HG02610 (cell line): ENCODE measurements at regions not wholly inside any gene's neighbourhood (a gene's known extent, or its start where the extent isn't known, plus 50 kb on each side); places are given as distances from the start of the nearest gene placed in this dataset.

Source experiments
- ATAC-seq: cut with Tn5 transposase; IDR thresholded peaks from one replicate; pipeline ENCODE4 v1.9.1; 2021; ENCODE audit warnings: mild to moderate bottlenecking, moderate library complexity; ENCODE audit not compliant: unreplicated experiment

DNA sequence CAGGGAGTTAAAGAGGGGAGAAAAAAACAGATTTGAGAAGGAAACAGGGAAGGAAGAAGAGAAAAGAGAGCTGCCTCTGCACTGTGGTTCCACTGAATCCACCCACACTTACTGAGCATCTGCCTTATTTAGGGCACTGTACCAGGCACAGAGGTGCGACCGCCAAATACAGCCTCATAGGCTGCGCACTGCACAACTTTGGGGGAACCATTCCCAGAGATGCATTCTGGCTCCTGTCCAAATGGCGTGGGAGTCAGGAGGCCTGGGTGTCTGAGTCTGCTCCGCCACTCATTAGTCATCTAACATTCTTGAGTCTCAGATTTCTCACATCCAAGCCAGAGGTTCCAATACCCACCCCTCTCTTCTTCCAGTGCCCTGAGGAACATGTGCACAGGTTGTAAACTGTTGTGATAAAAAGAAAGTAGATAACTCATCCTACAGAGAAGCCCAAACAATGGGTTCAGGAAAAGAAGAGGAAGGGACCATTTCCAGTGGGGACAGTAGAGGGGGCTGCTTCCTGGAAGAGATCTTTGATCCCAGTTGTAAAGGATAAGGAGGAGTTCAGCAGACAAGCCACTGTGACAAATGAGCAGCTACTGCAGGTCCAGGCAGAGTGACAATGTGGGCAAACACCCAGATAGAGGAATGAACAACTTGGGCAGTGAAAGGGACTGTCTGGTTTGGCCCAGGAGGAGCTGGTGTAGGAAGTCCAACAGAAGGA is 254.6 kb downstream of the UACA start:
- no peak for ATAC-seq

DNA sequence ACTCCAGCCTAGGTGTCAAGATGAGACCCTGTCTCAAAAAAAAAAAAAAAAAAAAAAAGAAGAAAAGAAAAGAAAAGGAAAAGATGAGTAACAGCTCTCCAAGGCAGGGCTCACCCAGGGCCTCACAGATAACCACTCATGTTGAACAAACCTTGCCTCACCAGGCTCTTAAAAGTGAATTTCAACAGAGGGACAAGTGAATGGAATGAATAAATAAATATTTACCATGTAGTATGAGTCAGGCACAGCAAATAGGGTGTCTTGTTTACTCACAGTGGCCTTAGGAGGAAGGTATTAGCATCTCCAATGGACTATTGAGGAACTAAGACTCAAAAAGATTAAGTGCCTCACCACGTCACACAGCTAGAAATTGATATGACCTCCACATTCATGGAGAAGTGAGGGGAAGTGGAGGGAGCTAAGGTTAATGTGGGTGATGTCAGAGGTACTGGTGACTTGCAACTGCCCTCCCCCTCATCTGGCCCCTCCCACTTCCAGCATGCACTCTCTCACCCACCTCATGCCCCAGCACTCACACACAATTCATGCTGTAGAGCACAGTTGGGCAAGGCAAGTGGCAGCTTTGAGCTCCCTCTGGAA is 255.5 kb downstream of the UACA start:
- ATAC-seq, result no peak

DNA sequence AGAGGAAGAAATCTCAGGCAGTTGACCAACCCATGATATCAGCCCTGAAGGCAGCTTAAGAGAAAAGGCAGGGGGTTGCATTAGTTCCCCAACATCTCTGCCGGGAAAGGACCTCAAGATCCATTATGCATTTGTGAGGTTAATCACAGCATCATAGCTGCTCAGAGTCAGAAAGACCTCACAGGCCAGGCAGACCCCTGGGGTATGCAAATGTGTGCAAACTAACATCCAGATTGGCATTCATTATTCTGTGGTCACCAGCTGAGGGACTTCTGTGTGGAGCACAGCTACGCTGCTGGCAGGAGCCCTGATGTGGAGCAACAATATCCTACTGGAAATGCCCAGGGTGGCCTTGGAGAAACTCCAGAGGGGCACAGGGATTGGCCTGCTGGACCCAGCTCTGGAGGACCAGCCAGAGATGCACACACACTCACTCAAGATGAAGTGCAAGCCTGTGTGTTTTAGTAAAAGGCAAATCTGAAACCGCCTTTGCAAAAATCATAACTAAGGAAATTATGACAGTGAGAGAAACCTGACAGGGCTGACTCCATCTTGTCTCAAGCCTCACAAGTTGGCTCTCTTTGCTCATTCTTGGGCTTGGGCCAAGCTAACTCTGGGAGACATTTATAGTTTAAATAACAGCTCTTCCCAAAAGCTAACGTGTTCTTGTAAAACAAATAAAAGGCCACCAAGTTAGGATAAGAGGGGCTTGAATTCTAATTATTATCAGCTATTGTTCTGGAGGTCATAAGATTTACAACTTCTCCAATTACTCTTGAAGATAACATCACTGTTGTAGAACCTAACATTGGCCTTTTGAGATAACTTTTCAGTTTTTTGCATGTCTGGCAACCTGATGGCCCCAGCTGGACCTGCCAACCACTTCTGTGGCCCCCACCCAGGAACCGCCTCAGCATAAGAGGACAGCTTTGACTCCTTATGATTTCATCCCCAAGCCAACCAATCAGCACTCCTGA is 257.1 kb downstream of the UACA start:
- ATAC-seq, result no peak

DNA sequence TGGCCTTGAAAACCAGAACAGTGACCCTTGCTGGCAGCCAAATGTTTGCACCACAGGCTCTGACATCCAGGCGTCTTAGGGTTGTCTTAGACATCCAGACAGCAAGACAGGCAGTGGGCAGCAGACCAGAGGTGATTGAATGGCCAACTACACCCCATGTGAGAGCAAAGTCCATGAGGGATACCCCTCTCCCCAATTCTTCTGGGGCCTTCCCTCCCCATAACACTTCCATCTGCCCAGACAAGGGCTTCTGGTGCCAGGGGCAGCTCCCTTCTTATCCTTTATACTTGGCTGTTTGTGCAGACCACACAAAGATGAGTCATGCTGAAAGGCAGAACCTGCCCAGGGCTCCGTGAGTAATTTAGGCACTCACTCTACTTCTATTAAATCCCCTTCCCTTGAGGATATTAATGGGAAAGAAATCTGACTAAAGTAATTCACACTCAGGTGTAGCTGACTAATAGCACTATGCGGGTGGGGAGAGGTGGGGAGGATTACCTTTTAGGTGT is 257.9 kb downstream of the UACA start:
- peak; percentile 31 for ATAC-seq

DNA sequence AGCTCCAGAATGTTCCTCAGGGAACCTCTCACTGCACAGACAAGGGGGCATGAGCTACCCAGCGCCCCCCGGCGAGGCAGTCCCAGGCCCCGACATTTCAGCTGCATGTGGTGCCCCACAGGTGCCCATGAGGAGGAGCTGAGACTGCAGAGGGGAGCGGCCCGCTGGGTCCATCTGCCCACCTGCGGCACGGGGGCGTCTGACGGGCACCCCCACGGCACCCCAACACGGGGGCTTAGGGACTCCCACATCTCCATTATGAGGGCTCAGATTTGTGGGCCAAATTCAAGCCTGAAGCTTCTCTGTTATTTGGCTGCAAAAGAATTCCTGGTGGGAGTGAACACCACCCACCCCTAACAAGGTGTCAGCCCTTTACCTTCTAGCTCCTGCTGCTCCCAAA is 258.4 kb downstream of the UACA start:
- ATAC-seq, result no peak

DNA sequence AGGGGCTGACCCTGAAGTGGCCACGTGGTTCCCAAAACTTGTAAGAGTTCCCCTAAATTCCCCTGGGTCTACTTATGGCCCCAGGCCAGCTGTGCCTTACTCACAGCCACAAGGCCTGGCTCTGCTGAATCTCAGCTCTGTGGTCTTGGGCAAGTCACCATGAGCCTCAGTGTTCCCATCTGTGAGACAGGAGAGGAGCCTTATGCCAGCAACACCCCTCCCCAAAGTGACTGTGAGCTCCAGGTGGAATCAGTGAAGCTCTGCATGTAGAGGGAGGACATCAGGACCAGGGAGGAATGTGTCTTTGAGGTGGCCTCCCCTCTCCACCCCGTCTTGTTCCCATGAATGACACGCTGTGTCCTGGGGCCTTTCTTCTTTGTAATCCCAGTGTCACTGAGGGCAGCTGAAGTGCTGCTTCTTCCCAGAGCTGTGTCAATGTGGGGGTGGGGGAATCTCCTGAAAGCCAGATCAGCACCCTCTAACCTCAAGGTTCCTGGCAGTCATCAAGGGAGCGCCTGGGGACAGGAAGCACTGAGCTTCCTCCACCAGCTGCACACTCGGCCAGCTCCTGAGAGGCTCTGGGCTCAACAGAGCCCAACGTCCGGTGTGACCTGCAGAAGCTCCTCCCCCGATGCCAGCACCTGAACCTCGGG is 258.9 kb downstream of the UACA start:
- ATAC-seq, result peak; percentile 46

DNA sequence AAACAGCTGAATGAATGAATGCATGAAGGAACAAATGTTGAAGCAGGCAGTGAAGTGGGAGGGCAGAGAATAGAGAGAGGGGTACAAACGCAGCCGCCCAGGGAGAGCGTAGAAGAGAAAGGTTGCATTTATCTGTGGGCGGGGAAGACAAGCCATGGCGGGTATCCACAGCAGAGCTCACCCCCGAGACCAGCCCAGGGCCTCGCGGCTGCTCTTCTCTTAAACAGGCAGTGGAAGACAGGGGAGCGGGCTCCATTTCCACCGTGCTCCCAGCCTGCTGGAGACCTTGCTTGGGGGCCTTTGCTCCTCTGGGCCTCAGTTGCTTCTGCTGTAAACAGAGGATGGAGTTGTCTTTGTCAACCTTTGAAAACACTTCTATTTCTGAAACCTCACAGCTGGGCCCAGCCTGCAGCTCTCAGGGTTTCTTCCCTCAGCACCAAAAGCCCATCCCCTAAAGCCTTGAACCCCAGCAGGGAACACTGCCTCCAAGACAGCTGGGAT is 259.5 kb downstream of the UACA start:
- no peak for ATAC-seq

DNA sequence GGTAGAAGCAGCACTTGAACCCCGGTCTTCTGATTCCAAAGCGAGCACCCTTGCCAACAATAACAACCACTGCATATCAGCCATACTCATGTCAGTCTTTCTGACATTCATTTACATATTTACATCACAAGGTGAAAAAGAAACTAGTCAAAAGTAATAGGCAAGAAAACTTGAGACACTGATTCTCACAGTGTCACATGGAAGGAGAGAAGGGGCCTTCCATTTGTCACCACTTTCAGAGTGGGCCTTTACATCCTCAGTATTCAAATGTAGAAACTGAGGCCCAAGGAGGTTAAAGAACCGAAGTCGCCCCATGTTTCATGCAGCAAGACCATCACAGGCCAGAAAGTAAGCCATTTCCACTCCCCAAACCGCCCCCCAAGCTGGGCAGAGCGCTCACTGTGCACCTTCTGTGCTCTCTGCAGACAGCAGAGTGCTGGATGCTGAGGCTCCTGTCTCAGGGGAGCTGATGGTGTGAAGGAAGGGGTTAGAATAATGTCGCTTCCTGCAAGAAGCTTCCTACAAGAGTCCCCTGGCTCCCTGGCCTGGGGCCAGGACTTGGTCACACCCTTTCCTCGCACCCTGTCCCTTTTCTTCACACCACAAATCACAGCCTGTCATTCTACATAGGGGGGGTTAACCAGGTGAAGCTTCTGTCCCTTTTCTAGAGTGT is 260.1 kb downstream of the UACA start:
- peak; percentile 27 for ATAC-seq

DNA sequence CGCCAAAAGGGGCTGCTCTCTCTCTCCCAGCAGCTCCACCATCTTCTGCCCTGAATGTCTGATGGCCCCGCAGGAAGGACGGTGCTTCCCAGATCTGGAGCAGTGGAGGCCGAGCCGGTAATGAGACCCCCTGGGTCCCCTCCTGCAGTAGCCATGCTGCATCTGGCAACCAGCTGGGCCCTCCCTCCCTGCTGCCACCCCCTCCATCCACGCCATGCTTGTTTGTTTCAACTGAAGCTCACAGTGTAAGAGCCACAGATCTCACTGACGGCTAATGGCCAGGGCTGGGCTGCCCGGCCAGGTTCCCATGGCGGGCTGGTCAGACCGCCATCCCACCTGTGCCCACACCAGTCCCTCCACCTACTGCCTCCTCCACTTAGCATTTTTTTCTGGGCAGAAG is 260.8 kb downstream of the UACA start:
- no peak for ATAC-seq

DNA sequence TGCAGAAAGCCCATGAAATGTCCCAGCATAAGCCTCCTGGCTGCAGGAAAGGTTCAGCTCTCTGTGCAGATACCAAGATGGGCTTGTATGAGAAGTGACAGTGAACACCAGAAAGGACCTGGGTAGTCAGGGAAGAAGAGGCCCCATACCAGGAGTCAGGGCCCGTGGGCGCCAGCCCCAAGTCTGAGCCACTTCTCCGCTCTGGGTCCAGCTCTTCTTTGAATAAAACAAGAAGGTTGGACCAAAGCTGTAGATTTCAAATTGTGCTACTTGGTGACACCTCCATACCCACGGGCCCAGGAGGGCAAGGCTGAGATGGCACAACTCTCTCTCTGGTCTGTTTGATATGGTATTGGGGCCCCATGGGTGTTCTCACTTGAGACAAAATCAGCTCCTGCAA is 261.5 kb downstream of the UACA start:
- ATAC-seq, result no peak

DNA sequence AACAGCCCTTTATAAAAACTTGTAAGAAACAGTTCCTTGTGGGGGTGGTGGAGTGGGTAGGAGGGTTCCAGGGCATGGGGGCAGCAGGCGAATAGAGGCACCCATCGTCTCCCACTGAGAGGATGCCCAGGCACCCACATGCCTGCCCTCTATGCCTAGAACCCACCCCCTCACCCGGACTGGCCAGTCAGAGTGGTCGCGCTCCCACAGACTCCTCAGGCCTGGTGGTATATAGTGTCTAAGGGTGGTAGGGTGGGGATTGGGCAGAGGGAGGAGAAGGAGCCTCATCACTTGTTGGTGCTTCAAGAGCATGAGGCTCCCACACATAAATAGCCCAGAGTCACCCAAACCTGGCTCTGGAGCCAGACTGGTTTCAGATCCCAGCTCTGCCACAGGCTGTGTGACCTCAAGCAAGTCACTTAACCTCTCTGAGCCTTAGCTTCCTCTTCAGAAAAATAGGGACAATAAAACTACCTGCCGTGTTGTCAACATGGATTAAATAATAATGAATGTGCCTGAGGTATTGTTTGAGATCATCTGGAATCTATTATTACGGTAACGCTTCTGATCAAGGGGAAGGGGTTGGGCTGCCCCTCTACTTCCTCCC is 262.1 kb downstream of the UACA start:
- no peak for ATAC-seq

DNA sequence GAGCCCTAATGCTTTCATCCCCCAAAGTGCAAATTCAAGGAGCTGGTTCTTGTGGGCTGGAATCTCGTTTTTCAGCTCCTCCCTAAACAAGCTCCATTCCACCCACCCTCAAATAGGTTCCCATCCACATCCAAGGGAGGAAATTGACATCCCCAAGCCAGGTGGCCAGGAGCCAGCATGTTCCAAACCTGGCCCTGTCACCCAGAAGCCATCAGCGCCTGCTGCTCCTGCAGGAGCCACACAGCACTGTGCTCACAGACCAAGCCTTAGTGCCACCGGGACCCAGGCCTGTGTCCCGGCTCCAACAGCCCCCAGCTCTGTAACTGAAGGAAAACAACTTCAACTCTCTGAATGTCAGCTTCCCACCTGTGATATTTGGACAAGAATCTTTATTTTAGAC is 263.6 kb downstream of the UACA start:
- ATAC-seq, result no peak

DNA sequence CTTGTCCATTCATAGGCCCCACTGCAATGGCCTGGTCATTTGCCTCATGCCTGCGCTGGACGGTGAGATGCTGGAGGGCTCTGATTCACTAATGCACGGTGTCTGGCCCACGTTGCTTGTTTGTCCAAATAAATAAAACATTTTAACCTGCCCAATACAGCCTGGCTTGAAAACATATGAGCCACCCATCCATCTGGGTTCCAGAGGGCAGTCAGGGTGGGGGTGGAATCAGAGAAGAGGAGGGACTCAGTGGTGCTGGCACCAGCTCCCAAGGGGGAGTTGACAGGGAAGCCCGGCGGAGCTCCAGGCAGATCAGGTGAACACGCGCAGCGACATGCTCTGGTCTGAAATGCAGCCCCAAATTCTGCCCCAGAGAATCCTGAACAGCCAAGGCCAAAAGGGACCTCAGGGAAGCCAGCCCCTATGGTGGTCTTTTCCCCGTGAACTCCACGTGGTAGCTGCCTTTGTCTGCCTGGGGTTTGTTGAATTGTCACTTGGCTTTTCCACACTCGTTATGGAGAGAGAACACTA is 265.2 kb downstream of the UACA start:
- no peak for ATAC-seq

DNA sequence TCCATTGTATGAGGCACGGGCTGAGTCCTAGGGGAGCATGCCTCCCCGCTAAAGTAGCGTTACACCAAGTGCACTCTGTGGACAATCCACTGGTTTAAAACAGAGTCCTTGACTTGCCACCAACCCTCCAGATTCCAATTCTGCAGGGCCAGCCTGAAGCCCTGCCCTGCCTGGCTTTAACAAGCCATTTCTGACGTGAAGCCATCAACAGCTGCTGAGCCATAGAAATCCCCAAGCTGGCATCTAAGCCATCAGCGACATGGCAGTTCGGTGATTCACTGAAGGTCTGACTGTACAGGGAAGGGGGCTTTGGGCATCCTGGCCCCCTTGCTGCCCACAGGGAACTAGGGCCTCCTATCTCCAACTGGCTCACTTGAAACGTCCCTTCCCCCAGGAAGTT is 265.7 kb downstream of the UACA start:
- ATAC-seq, result no peak

DNA sequence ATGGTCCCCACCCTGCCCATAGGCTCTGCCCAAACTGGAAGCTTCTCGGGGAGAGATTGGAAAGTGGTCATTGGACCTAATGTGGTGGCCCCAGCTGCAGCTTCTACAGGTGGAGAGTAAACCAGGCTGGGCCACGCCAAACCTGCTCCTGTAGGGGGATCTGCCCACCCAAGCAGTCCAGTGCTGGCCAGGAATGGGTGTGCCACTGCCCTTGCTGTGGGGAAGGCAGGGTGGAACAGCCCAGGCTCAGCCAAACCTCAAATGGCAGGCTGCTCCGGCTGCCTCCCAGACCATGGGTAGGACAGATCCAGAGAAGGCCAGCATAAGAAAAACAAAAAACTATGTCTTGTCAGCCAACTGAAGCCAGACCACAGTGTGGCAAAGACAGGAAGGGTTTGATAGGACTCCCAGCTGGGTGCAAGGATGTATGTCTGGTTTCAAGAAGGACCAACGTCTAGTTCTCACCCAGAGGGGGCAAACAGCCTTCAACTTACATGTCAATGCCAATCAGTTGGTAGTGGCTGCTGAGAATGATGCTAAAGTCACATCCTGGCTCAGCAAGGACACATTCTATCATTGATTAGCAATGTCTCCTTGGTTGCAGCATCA is 267.3 kb downstream of the UACA start:
- ATAC-seq, result no peak

DNA sequence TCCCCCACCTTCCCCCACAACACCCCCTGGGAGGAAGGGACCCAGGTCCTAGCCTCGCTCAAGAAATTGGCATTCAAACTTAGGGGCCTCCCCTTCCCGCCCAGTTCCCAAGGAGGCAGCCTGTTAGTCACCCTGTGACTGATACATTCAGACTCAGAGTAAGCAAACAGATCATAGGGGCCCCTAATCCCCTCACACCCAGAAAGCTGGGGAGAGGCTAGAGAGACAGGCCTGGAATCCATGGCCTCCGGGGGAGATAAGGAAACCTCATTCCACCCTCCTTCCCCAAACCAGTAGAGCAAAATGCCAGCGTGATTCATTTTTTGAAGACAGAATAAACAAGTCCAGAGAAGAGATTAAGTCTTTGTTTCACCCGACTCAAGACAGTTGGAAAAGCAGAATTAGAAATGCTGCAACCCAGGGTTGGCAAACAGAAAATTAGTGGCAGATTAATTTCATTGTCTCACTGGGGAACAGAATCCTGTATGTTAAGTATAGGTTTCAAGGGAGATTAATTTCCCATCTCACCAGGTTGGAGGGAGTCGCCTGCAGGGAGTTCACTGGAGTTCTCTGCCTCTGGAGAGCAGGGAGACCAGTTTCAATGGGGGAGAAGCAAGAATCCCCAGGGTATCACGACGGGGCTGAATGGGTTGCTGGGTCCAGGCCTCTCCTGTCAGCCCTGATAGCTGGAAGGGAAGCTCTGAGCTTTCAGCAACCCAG is 268.3 kb downstream of the UACA start:
- no peak for ATAC-seq

DNA sequence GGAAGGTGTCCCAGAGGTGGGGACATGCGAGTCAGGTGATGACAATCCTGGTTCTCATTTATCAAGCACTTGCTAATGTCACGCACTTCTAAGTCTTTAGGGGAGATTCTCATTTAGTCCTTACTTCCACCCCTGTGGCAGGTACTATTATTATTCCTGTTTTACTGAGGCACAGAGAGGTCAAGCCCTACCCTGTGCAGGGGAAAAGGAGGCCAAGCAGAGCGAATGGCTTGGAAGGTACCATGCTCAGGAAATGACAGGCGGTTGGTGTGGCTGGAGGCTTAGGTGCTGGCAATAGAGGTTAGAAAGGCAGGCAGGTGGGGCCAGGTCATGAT is 268.9 kb downstream of the UACA start:
- no peak for ATAC-seq

DNA sequence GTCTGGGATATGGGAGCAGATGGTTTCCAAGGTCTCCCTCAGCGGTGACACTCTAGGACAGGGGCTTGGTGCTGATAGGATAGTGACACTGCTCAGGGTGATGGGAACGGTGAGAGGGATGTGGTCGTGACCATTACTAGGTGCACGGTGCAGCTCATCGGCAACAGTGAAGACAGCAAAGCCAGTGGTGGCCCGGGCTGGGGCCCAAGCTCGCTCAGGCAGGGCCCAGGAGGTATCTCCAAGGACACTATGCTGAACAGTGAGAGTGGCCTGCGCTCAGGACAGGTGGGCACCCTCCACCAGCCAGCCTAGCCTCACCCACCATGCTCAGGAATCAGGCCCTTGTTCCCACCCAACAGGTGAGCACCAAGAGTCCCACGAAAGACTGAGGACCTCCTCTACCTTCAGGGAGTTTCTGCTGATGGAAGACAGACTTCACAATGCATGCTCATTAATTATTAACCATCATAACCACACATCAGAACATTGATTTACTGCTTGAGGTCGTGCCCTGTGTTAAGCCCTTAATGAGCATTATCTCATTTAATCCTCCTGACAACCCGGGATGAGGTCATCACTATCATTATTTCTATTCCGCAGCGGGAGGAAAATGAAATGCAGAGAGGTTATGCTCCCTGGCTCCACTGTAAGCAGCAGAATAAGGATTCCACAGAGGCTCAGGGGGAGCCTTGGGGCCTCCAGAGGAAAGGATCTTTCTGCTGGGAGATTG is 269.4 kb downstream of the UACA start:
- no peak for ATAC-seq
